T-cell (primary cell): ENCODE measurements at regions not wholly inside any gene's neighbourhood (a gene's known extent, or its start where the extent isn't known, plus 50 kb on each side); places are given as distances from the start of the nearest gene placed in this dataset.
"Not testable (repeated sequence)": the region's sequence is repeated elsewhere in the genome, so short reads cannot be mapped to it uniquely, and the experiment has no call there.

Source experiments
- ATAC-seq, 4 experiments: fragments of 200-7000 bp in 3 of 4; fragments of 150-1000 bp in 1 of 4; cut with Tn5 transposase; replicated peaks in 1 of 4; 1 replicate in 3 of 4; 2 replicates in 1 of 4; pipeline ENCODE4 v1.10.0; 2021; ENCODE audit warnings: moderate library complexity in 3 of 4, mild to moderate bottlenecking in 2 of 4, moderate number of reproducible peaks in 1 of 4
- CTCF ChIA-PET, 2 donors: fragments of 300-600 bp; sonication (Branson Sonifier 250); formaldehyde crosslinking; loops; one replicate each; lab custom pipeline; 2022; ENCODE audit warnings: antibody characterized with exemption in 2 of 2; lab: Charles Lee
- POLR2A ChIA-PET, 2 donors: fragments of 300-600 bp; sonication (Branson Sonifier 250); formaldehyde crosslinking; loops; one replicate each; lab custom pipeline; 2022; ENCODE audit warnings: antibody characterized with exemption in 2 of 2; lab: Charles Lee
- DNase-seq, 35 experiments: peaks; one replicate each; pipeline versions ENCODE4 v3.0.0 to v3.0.0-alpha.2; 2013 to 2023
- H3K27ac ChIP-seq: one replicate; pipeline ENCODE4 v1.5.1; 2013; ENCODE audit warnings: low read length
- H3K27me3 ChIP-seq, 2 experiments: replicated peaks in 1 of 2; 1 replicate in 1 of 2; 2 replicates in 1 of 2; pipeline versions ENCODE4 v1.6.1 to v1.7.0; 2013; ENCODE audit warnings: low read length in 1 of 2, mixed read lengths in 1 of 2; ENCODE audit not compliant: control insufficient read depth in 2 of 2, insufficient read depth in 2 of 2; ENCODE audit errors: extremely low read depth in 1 of 2
- H3K36me3 ChIP-seq, 2 donors: 1 replicate in 1 of 2; 2 replicates in 1 of 2; pipeline versions ENCODE4 v1.6.1 to v1.7.0; 2013; ENCODE audit warnings: low read length in 1 of 2; ENCODE audit not compliant: control insufficient read depth in 2 of 2, insufficient read depth in 1 of 2; ENCODE audit errors: extremely low read depth in 1 of 2
- H3K4me1 ChIP-seq, 2 experiments: 1 replicate in 1 of 2; 2 replicates in 1 of 2; pipeline versions ENCODE4 v1.6.1 to v1.7.0; 2013; ENCODE audit warnings: low read length in 2 of 2, mixed read lengths in 1 of 2; ENCODE audit not compliant: insufficient read depth in 2 of 2, control insufficient read depth in 1 of 2; ENCODE audit errors: extremely low read depth in 1 of 2
- H3K4me3 ChIP-seq, 2 donors: 1 replicate in 1 of 2; 2 replicates in 1 of 2; pipeline versions ENCODE4 v1.5.1 to v1.7.0; 2013; ENCODE audit warnings: mild to moderate bottlenecking in 2 of 2, low read length in 1 of 2, moderate library complexity in 1 of 2; ENCODE audit not compliant: control insufficient read depth in 1 of 2; ENCODE audit errors: extremely low read depth in 1 of 2
- H3K9me3 ChIP-seq: 2 replicates; pipeline ENCODE4 v1.7.0; 2013
- H3K27ac Mint-ChIP-seq, 2 donors: one replicate each; pipeline ENCODE4 v1.8.0; 2020 to 2021; ENCODE audit warnings: mild to moderate bottlenecking in 2 of 2, mixed read lengths in 2 of 2
- H3K27me3 Mint-ChIP-seq, 2 donors: one replicate each; pipeline ENCODE4 v1.8.0; 2021 to 2022; ENCODE audit warnings: mixed read lengths in 2 of 2
- H3K36me3 Mint-ChIP-seq: one replicate; pipeline ENCODE4 v1.8.0; 2021; ENCODE audit warnings: mixed read lengths
- H3K4me1 Mint-ChIP-seq, 3 donors: one replicate each; pipeline ENCODE4 v1.8.0; 2020 to 2022; ENCODE audit warnings: mixed read lengths in 3 of 3, mild to moderate bottlenecking in 1 of 3
- H3K4me3 Mint-ChIP-seq, 3 donors: one replicate each; pipeline ENCODE4 v1.8.0; 2020 to 2022; ENCODE audit warnings: mild to moderate bottlenecking in 3 of 3, mixed read lengths in 3 of 3, moderate library complexity in 3 of 3
- H3K9me3 Mint-ChIP-seq, 3 donors: one replicate each; pipeline ENCODE4 v1.8.0; 2020 to 2022; ENCODE audit warnings: mixed read lengths in 3 of 3
- WGBS: methylation state at CpG from one replicate; pipeline ENCODE4 v1.1.5; 2013; ENCODE audit warnings: missing lambda C conversion rate; ENCODE audit not compliant: insufficient coverage; 5-methylcytosine and 5-hydroxymethylcytosine counted together

GRCh38 chr6:115836374-115836773 is 224.3 kb downstream of the FRK start:
- H3K27ac ChIP-seq, POLR2A ChIA-PET, H3K36me3 Mint-ChIP-seq, H3K27me3 ChIP-seq, DNase-seq, H3K36me3 ChIP-seq, H3K4me3 Mint-ChIP-seq, H3K27ac Mint-ChIP-seq, H3K4me1 Mint-ChIP-seq, H3K9me3 ChIP-seq, ATAC-seq, H3K9me3 Mint-ChIP-seq, H3K4me3 ChIP-seq, H3K4me1 ChIP-seq, H3K27me3 Mint-ChIP-seq, CTCF ChIA-PET: not testable (repeated sequence)
- no CpG with 5 or more reads among the region's 13 CpGs for WGBS

- POLR2A ChIA-PET: no interaction called here
- Histone ChIP-seq H3K36me3 (no peaks in the 10 kb centered on the region), H3K9me3 (no peaks in the 10 kb centered on the region), H3K4me1 (no peaks in the 10 kb centered on the region), H3K27me3 (no peaks in the 10 kb centered on the region), H3K27ac (no peak overlapping the region), H3K4me3 (no peak overlapping the region)
- no peaks in the 10 kb centered on the region for H3K27me3 Mint-ChIP-seq
- H3K27ac Mint-ChIP-seq: no peak overlapping the region
- H3K9me3 Mint-ChIP-seq: peaks cover 3 to 8% (median 3%) of the 10 kb centered on the region in 3 donors
- H3K4me1 Mint-ChIP-seq: no peaks in the 10 kb centered on the region
- no CpG with 5 or more reads among the region's 2 CpGs for WGBS
- H3K4me3 Mint-ChIP-seq: no peak overlapping the region
- CTCF ChIA-PET: no interaction called here
- ATAC-seq (no peak), DNase-seq (no peak)
- no peaks in the 10 kb centered on the region for H3K36me3 Mint-ChIP-seq
Measured at GRCh38 chr6:115835314-115835713, 225.4 kb downstream of the FRK start.

- 83% methylated on average over 11 of the region's 27 CpGs for WGBS
- H3K4me1 Mint-ChIP-seq, H3K27ac ChIP-seq, H3K36me3 ChIP-seq, H3K9me3 ChIP-seq, ATAC-seq, H3K4me3 ChIP-seq, H3K27me3 Mint-ChIP-seq, H3K9me3 Mint-ChIP-seq, H3K4me1 ChIP-seq, H3K27me3 ChIP-seq, H3K36me3 Mint-ChIP-seq, DNase-seq, H3K27ac Mint-ChIP-seq, CTCF ChIA-PET, POLR2A ChIA-PET, H3K4me3 Mint-ChIP-seq: not testable (repeated sequence)
Measured at GRCh38 chr6:115834542-115834941, 226.1 kb downstream of the FRK start.

GRCh38 chr6:115832786-115833185 is 227.9 kb downstream of the FRK start:
- WGBS: no CpG with 5 or more reads among the region's 1 CpG
- H3K4me1 ChIP-seq: no peaks in the 10 kb centered on the region
- DNase-seq (no peak), ATAC-seq (no peak)
- Mint-ChIP-seq H3K4me1 (no peaks in the 10 kb centered on the region), H3K36me3 (no peaks in the 10 kb centered on the region), H3K27me3 (no peaks in the 10 kb centered on the region), H3K9me3 (peaks cover 3 to 8% (median 3%) of the 10 kb centered on the region in 3 donors), H3K27ac (no peak overlapping the region), H3K4me3 (no peak overlapping the region)
- POLR2A ChIA-PET: no interaction called here
- H3K27ac ChIP-seq: no peak overlapping the region
- no peaks in the 10 kb centered on the region for H3K27me3 ChIP-seq
- H3K4me3 ChIP-seq: no peak overlapping the region
- CTCF ChIA-PET: interaction anchor here in 1 of 2 donors (0.5 kb wide), 1 partner anchor 856 kb away, joined by 3 read pairs; no protein-coding TSS in a partner anchor
- H3K9me3 ChIP-seq: no peaks in the 10 kb centered on the region
- no peaks in the 10 kb centered on the region for H3K36me3 ChIP-seq

- H3K27ac Mint-ChIP-seq: no peak overlapping the region
- WGBS: no CpG with 5 or more reads among the region's 1 CpG
- no peaks in the 10 kb centered on the region for H3K4me1 Mint-ChIP-seq
- DNase-seq (no peak), ATAC-seq (no peak)
- POLR2A ChIA-PET: no interaction called here
- Histone ChIP-seq H3K27ac (no peak overlapping the region), H3K4me1 (no peaks in the 10 kb centered on the region), H3K27me3 (no peaks in the 10 kb centered on the region), H3K4me3 (no peak overlapping the region), H3K36me3 (no peaks in the 10 kb centered on the region), H3K9me3 (no peaks in the 10 kb centered on the region)
- CTCF ChIA-PET: no interaction called here
- H3K9me3 Mint-ChIP-seq: peaks cover 3 to 8% (median 3%) of the 10 kb centered on the region in 3 donors
- H3K4me3 Mint-ChIP-seq: no peak overlapping the region
- H3K36me3 Mint-ChIP-seq: no peaks in the 10 kb centered on the region
- no peaks in the 10 kb centered on the region for H3K27me3 Mint-ChIP-seq
Measured at GRCh38 chr6:115832186-115832585, 228.5 kb downstream of the FRK start.

- no CpG with 5 or more reads among the region's 2 CpGs for WGBS
- Mint-ChIP-seq H3K27me3 (no peaks in the 10 kb centered on the region), H3K9me3 (peaks cover 0 to 5% (median 3%) of the 10 kb centered on the region in 3 donors), H3K36me3 (no peaks in the 10 kb centered on the region), H3K4me1 (no peaks in the 10 kb centered on the region), H3K4me3 (no peak overlapping the region), H3K27ac (no peak overlapping the region)
- no peak for DNase-seq
- Histone ChIP-seq H3K9me3 (no peaks in the 10 kb centered on the region), H3K27ac (no peak overlapping the region), H3K4me1 (no peaks in the 10 kb centered on the region), H3K36me3 (no peaks in the 10 kb centered on the region), H3K27me3 (no peaks in the 10 kb centered on the region), H3K4me3 (no peak overlapping the region)
- POLR2A ChIA-PET: interaction anchor here in 1 of 2 donors (0.6 kb wide), 1 partner anchor 37 kb away, joined by 3 read pairs; no protein-coding TSS in a partner anchor
- no peak for ATAC-seq
- CTCF ChIA-PET: no interaction called here
Measured at GRCh38 chr6:115830895-115831294, 229.8 kb downstream of the FRK start.

GRCh38 chr6:115821798-115822197 is 238.9 kb downstream of the FRK start:
- CTCF ChIA-PET: no interaction called here
- H3K36me3 Mint-ChIP-seq: no peaks in the 10 kb centered on the region
- no peak for ATAC-seq
- no peak overlapping the region for H3K27ac Mint-ChIP-seq
- H3K4me3 Mint-ChIP-seq: no peak overlapping the region
- Histone ChIP-seq H3K4me3 (no peak overlapping the region), H3K27me3 (no peaks in the 10 kb centered on the region), H3K27ac (no peak overlapping the region), H3K4me1 (no peaks in the 10 kb centered on the region), H3K9me3 (no peaks in the 10 kb centered on the region), H3K36me3 (no peaks in the 10 kb centered on the region)
- peaks cover 3 to 20% (median 11%) of the 10 kb centered on the region in 3 donors for H3K9me3 Mint-ChIP-seq
- H3K27me3 Mint-ChIP-seq: no peaks in the 10 kb centered on the region
- H3K4me1 Mint-ChIP-seq: no peaks in the 10 kb centered on the region
- 100% methylated on average over 2 of the region's 2 CpGs for WGBS
- DNase-seq: no peak
- POLR2A ChIA-PET: no interaction called here
